Activated CD8-positive, alpha-beta memory T cell treated with anti-CD3 and anti-CD28 coated beads for 1 hour (primary cell): ENCODE measurements at regions not wholly inside any gene's neighbourhood (a gene's known extent, or its start where the extent isn't known, plus 50 kb on each side); places are given as distances from the start of the nearest gene placed in this dataset.
"Not testable (repeated sequence)": the region's sequence is repeated elsewhere in the genome, so short reads cannot be mapped to it uniquely, and the experiment has no call there.

Source experiments
- DNase-seq, 2 donors: peaks; one replicate each; pipeline ENCODE4 v3.0.0-alpha.2; 2020; ENCODE audit warnings: low read depth in 1 of 2; ENCODE audit errors: extremely low read depth in 1 of 2

DNA sequence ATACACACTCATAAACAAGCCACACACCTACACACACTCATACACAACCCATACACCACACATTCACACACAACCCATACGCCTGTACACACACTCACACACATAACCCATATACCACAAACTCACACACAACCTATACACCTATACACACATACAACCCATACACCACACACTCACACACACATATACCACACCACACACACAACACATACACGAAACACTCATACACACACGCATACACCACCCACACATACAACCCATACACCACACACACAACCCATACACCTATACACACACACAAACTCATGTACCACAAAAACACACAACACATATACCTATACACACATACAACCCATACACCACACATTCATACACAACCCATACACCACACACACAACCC lies 164.3 kb downstream of the TMEM121 start:
- DNase-seq: no peak

DNA sequence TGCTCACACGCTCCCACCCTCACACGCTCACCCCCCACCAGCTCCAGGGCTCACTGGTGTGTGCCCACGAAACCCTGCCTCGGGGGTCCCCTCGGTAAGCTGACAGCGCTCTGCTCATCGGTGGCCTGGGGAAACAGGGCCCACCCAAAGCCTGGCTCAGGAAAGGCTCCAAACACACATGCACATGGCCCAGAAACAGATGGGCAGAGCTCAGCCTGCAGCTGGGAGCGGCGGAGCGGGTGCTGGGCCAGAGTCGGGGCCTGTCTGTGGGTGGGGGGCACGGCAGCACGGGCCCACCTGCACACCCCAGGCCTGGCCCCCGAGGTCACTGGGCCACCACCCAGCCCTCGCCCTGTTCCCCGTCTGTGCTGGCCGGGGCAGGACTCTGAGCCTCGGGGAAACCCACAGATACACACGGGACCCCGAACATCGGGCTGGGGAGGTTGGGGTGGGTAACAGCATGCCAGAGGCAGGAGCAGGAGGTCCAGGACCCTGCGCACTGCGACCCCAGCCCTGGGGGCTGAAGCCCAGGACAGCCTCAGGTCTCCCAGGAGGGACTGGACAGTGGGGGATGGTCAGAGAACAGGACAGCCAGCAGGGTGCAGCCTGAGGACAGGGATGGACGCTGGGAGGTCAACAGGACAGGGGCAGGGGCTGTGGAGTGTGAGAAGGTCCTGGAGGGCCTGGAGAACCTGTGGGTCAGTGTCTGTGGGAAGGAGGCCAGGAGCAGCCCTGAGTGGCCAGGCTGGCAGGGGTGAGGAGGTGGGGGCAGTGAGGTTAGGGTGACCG lies 165.1 kb downstream of the TMEM121 start:
- not testable (repeated sequence) for DNase-seq

DNA sequence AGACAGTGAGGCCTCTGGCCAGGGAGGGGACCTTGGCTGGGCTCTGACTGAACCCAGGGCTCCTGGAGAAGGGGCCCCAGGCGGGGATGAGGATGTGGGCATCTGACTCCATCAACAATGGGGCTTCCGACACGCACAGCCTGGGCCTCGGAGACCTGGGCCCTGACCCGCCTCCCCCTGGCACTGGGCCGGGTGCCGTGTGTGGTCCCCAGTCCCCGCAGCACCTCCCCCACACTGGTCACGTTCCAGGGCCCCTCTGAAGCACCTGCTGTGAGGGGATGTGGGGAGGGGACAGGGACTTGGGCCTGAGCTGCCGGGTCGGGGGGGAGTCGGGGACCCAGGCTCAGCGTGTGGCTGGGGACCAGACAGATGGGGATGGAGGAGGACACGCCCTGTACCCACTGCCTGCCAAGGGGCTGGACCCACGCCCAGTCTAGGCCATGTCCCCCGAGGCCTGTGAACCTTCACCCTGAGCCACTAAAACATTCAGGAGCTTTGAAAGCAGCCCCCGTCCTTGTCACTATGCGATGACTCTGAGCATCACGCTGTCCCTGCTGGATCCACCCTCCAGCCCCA lies 165.8 kb downstream of the TMEM121 start:
- DNase-seq: not testable (repeated sequence)

DNA sequence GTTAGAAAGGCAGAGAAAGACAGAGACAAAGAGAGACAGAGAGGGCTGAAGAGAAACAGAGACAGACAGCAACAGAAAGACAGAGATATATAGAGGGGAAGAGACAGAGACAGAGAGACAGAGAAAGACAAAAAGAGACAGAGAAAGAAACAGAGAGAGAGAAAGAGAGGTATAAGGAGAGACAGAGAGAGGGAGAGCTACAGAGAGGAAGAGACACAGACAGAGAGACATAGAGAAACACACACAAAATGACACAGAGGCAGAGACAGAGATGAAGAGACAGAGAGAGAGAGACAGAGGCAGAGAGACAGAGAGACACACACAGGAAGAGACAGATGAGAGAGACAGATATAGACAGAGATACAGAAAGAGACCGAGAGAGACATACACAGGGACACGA lies 168.6 kb downstream of the TMEM121 start:
- no peak for DNase-seq

DNA sequence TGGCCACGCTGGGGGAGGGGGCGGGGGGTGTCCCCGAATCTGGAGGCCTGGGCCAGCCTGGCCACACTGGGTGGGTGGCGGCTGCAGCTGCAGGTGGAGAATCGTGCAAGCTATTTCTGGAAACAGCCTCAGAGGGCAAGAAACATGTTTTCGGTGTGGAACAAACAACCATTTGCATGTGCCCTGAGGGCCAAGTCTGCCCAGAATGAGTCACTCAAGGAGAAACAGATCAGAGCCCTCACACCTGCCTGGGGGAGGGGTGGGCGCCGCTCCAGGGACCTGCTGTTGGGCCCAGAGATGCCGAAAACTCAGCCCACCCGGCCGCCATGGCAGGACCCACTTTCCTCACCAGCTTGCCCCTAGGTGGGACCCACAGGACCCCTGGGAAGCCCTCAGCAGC lies 170.0 kb downstream of the TMEM121 start:
- not testable (repeated sequence) for DNase-seq

DNA sequence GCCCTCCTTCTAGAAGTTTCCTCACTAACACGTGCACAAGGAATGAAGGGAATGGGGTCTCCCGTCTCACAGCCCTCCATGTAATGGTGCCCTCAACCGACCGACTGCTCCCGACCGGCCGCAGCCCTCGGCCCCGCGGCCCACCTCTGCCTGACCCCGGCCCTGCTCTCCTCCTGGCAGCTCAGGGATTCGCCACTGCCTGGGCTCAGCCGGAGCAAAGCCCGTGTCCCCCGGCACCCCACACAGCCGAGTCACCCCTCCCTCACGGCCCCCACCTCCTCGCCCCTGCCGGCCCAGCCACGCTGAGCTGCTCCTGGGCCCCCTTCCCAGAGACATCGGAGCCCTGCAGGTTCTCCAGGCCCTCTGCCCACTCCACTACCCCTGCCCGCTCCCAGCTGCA lies 171.0 kb downstream of the TMEM121 start:
- DNase-seq: not testable (repeated sequence)

DNA sequence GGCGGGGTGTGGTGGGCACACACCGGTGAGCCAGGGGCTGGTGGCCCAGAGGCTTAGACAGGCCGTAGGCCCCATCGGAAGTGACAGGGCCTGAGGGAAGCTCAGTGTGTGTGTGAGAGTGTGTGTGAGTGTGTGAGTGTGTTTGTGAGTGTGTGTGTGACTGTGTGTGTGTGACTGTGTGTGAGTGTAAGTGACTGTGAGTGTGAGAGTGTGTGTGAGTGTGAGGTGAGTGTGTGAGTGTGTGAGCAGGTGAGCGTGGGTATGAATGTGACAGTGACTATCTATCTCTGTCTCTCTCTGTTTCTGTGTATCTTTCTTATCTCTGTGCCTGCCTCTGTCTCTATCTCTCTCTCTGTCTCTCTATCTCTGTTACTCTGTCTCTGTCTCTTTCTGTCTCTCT lies 171.6 kb downstream of the TMEM121 start:
- not testable (repeated sequence) for DNase-seq

DNA sequence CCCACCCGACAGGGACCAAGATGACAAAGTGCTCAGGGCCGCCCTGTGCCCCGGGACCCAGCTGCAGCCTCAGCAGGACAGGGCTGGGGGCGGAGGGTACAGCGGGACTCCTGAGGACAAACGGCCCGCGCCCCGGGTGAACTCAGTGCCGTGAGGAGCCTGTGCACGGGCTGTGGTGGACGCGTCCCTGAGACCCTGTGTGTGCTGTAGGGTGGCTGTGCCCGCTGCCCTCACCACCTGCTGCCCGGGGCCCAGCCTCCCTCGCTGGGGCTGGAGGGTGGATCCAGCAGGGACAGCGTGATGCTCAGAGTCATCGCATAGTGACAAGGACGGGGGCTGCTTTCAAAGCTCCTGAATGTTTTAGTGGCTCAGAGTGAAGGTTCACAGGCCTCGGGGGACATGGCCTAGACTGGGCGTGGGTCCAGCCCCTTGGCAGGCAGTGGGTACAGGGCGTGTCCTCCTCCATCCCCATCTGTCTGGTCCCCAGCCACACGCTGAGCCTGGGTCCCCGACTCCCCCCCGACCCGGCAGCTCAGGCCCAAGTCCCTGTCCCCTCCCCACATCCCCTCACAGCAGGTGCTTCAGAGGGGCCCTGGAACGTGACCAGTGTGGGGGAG lies 172.7 kb downstream of the TMEM121 start:
- not testable (repeated sequence) for DNase-seq

DNA sequence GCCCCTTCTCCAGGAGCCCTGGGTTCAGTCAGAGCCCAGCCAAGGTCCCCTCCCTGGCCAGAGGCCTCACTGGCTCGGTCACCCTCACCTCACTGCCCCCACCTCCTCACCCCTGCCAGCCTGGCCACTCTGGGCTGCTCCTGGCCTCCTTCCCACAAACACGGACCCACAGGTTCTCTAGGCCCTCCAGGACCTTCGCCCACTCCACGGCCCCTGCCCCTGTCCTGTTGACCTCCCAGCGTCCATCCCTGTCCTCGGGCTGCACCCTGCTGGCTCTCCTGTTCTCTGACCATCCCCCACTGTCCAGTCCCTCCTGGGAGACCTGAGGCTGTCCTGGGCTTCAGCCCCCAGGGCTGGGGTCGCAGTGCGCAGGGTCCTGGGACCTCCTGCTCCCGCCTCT lies 173.3 kb downstream of the TMEM121 start:
- not testable (repeated sequence) for DNase-seq

DNA sequence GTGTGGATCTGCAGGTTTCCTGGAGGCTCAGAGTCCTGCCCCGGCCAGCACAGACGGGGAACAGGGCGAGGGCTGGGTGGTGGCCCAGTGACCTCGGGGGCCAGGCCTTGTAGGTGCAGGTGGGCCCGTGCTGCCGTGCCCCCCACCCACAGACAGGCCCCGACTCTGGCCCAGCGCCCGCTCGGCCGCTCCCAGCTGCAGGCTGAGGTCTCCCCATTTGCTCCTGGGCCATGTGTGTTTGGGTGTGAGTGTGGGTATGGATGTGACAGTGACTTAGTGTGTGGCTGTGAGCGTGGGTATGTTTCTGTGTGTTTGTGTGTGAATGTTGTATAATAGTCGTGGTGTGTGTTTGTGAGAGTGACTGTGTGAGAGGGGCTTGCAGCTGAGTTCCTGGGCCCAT lies 173.8 kb downstream of the TMEM121 start:
- not testable (repeated sequence) for DNase-seq

DNA sequence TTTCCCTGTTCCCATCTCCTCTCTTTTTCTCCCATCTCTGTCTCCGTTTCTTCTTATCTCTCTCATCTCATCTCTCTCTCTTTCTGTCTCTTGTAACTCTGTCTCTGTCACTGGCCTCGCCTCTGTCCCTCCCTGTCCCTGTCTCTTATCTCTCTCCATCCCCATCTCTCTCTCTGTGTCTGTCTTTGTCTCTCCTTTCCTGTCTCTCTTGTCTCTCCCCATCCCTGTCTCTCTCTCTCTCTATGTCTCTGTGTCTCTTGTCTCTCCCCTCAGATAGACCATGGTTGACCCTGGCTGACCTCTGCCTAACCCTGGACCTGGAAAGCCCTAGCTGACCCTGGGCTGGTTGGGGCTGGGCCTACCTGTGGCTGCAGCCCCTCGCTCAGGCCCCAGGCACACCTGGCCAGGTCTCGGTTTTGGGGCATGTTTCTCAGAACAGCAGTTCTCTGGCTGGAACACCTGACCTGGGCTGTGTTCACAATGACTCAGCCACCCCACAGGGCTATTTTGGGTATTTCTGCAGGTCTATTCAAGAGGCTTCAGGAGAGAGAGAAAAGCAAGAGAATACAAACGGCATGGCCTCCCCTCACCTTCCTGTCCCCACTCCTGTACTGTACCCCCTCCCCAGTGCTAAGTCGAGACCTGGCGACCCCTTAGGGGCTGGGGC lies 174.4 kb downstream of the TMEM121 start:
- no peak for DNase-seq

DNA sequence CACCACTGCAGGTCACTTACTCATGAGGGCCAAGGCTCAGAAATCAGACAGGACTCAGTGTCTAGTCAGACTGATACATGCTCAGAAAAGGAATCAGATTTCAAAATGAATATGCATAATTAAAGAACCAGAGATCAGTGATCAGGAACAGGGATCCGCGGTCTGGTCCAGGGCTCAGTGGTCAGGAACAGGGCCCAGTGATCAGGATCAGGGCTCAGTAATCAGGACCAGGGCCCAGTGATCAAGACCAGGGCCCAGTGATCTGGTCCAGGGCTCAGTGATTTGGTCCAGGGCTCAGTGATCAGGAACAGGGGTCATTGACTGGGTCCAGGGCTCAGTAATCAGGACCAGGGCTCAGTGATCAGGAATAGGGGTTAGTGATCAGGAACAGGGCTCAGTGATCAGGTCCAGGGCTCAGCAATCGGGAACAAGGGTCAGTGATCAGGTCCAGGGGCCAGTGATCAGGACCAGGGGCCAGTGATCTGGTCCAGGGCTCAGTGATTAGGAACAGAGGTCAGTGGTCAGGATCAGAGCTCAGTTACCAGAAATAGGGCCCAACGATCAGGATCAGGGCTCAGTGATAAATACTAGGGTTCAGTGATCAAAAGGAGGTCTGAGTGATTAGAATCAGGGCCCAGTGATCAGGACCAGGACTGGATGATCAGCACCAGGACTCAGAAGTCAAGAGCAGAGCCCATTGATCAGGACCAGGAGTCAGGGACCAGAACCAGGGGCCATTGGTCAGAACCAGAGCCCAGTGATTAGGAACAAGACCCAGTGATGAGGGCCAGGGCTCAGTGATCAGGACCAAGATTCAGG lies 175.3 kb downstream of the TMEM121 start:
- DNase-seq: no peak

DNA sequence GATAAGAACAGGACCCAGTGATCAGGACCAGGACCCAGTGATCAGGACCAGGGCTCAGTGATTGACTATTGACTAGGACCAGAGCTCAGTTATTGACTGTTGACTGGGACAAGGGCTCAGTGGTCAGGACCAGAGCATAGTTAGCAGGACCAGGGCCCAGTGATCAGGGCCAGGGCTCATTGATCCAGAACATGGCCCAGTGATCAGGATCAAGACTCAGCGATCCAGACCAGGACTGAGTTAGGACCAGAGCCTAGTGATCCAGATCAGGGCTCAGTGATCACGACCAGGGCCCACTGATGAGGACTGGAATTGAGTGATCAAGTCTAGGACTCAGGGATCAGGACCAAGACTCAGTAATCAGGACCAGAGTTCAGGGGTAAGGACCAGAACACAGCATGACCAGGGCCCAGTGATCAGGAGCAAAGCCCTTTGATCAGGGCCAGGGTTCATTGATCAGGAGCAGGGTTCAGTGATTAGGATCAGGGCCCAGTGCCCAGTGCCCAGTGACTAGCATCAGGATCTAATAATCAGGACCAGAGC lies 176.0 kb downstream of the TMEM121 start:
- no peak for DNase-seq

DNA sequence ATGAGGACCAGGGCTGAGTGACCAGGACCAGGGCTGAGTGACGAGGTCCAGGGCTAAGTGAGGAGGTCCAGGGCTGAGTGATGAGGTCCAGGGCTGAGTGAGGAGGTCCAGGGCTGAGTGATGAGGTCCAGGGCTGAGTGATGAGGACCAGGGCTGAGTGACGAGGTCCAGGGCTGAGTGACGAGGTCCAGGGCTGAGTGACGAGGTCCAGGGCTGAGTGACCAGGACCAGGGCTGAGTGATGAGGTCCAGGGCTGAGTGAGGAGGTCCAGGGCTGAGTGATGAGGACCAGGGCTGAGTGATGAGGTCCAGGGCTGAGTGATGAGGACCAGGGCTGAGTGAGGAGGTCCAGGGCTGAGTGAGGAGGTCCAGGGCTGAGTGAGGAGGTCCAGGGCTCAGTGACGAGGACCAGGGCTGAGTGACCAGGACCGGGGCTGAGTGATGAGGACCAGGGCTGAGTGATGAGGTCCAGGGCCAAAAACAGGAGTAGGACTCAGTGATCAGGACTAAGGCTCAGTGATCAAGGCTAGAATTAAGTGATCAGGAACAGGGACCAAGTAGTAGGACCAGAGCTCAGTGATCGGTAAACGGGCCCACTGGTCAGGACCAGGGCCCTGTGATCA lies 176.8 kb downstream of the TMEM121 start:
- not testable (repeated sequence) for DNase-seq

DNA sequence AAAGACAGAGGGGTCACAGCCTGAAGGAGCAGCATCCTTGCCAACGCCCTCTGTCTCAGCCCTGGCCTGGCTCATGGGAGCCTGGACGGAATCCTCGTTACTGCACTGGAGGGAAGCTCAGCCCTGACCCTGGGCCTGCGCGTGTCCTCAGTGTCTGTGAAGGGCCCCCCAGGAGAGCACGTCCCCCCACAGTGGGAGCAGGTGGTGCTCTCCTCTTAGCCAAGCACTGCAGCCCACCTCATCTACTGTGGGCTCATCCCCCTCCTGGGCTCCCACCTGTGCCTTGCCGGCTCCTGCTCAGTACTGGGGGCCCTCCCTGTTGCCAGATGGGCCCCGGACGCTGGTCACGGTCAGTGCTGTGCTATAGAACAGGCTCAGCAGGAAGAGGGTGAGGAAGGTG lies 177.7 kb downstream of the TMEM121 start:
- not testable (repeated sequence) for DNase-seq

DNA sequence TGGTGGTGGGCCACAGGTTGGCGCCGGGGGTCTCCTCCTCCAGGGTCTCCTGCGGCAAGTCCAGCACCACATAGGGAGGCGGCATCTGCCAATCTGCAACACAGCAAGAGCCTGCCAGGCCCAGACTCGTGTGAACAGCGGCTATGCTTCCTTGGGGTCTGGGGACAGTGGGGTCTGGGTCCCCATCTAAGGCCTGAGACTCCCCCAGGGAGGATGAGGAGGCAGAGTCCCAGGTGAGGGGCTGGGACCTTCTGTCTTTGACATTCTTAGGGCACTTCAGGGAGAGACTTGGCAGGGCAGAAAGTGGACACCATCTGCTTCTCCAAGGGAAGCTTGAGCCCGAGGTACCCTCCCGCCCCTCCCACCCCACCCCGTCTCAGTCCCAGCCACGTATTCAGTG lies 178.1 kb downstream of the TMEM121 start:
- not testable (repeated sequence) for DNase-seq

DNA sequence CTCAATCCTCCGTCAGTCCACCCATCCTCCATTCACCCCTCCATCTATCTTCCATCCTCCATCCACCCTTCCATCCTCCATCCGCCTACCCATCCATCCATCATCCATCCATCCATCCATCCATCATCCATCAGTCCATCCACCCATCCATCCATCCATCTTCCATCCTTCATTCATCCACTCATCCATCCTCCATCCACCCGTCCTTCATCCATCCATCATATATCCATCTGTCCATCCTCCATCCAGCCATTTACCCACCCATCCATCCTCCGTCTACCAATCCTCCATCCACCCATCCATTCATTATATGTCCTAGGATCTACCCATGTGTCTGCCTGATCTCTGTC lies 179.1 kb downstream of the TMEM121 start:
- DNase-seq: not testable (repeated sequence)

DNA sequence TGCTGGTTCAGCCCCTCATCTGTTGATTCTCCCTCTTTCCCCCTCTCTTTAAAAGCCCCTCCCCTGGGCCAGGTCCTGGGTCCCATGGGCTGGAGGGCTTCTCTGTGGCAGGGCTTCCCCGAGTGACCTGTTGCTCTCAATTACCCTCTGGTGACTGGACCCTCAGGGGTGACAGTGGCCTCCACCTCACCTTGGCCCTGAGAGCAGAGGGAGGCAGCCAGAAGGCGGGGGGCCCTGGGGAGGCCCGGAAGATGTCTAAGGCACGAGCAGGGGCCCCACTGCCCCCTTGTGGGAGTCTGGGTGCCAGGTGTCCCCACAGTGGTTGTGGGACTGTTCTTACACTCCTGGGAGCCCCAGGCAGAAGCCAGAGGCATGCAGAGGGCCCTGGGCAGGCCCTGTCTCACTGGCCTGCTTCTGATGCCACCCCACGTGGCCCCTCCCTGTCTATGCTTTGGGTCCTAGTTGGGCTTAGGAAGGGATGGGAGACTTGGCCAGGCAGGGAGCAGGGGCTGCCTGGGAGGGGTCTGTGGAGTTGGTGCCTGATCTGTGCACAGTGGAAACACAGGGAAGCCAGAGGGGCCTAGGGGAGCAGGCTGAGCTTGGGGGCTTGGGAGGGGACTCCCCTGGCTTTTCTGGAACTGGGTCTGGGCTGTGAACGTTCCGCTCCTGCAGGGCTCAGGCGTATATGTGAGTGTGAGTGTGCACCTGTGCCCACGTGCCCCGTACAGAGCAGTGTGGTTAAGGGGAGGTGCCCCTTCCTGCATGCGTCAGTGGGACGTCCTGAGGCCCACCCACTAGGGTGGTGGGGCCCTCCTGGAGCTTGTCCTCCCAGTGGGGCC lies 179.7 kb downstream of the TMEM121 start:
- not testable (repeated sequence) for DNase-seq

DNA sequence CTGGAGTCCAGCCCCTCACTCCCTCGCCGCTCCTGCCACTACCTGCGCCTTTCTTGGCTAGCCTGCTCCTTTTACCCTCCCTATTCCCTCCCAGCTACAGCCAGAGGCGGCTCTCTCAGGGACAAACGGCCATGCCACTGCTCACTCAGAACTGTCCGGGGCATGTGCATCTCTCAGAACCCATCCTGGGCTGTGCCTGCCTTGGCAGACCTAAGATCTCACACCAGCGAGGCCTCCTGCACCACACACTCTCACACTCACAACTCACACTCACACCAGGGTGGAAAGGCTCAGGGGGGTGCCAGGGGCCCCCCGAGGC lies 180.3 kb downstream of the TMEM121 start:
- not testable (repeated sequence) for DNase-seq
